ENCODE measurements at regions not wholly inside any gene's neighbourhood (a gene's known extent, or its start where the extent isn't known, plus 50 kb on each side); places are given as distances from the start of the nearest gene placed in this dataset.
A peak's percentile ranks its signal among the peaks of the same experiment; 100 is the strongest.

GRCh38 chr12:98402671-98403070 lies 112.7 kb upstream of the TMPO start:
- TF ChIP-seq EZH2phosphoT487 (IDR thresholded peaks at IDR 0.05) (no peak), CTCF (IDR thresholded peaks at IDR 0.05) (no peak), EZH2 (IDR thresholded peaks at IDR 0.05) (no peak)
- Histone ChIP-seq H3K27ac (no peak overlapping the region), H2AFZ (replicated peaks) (no peak overlapping the region), H3K4me2 (no peak overlapping the region), H3K9me3 (ENCODE audit: low read depth) (no peaks in the 10 kb centered on the region), H3K4me1 (peaks cover 14% of the 10 kb centered on the region), H3K79me2 (ENCODE audit: low read depth) (no peaks in the 10 kb centered on the region), H3F3A (ENCODE audit: low read depth) (no peaks in the 10 kb centered on the region), H3K36me3 (no peaks in the 10 kb centered on the region), H3K9ac (no peak overlapping the region), H3K4me3 (no peak overlapping the region), H3K27me3 (no peaks in the 10 kb centered on the region), H4K20me1 (ENCODE audit: low read depth) (no peaks in the 10 kb centered on the region)
- Mint-ChIP-seq H3K27ac (peak overlapping the region; percentile 36), H3K4me3 (no peak overlapping the region), H3K9me3 (peaks cover 8% of the 10 kb centered on the region), H3K27me3 (ENCODE audit: insufficient read depth, low read depth) (peaks cover 9% of the 10 kb centered on the region), H3K36me3 (no peaks in the 10 kb centered on the region), H3K4me1 (peaks cover 63% of the 10 kb centered on the region)
- no peak for DNase-seq (ENCODE audit: low spot score)

GRCh38 chr12:98403385-98403784 lies 112.0 kb upstream of the TMPO start:
- no peaks in the 10 kb centered on the region for H3K27me3 ChIP-seq
- no peak for TF ChIP-seq EZH2 (IDR thresholded peaks at IDR 0.05)
- Mint-ChIP-seq H3K4me3 (no peak overlapping the region), H3K9me3 (peaks cover 8% of the 10 kb centered on the region), H3K27ac (no peak overlapping the region), H3K36me3 (no peaks in the 10 kb centered on the region), H3K27me3 (ENCODE audit: insufficient read depth, low read depth) (peaks cover 9% of the 10 kb centered on the region), H3K4me1 (peaks cover 59% of the 10 kb centered on the region)
- H3K4me2 ChIP-seq: no peak overlapping the region
- no peak overlapping the region for H3K4me3 ChIP-seq
- no peaks in the 10 kb centered on the region for H3F3A ChIP-seq (ENCODE audit: low read depth)
- H3K36me3 ChIP-seq: no peaks in the 10 kb centered on the region
- H3K9me3 ChIP-seq (ENCODE audit: low read depth): no peaks in the 10 kb centered on the region
- H3K79me2 ChIP-seq (ENCODE audit: low read depth): no peaks in the 10 kb centered on the region
- H3K4me1 ChIP-seq: peaks cover 14% of the 10 kb centered on the region
- no peak overlapping the region for H2AFZ ChIP-seq (replicated peaks)
- no peak for DNase-seq (ENCODE audit: low spot score)
- H4K20me1 ChIP-seq (ENCODE audit: low read depth): no peaks in the 10 kb centered on the region
- no peak overlapping the region for H3K27ac ChIP-seq
- no peak overlapping the region for H3K9ac ChIP-seq

- peak overlapping the region; percentile 25 for H3K27ac Mint-ChIP-seq
- H3K9me3 Mint-ChIP-seq: peaks cover 10% of the 10 kb centered on the region
- peaks cover 54% of the 10 kb centered on the region for H3K4me1 Mint-ChIP-seq
- peaks cover 9% of the 10 kb centered on the region for H3K27me3 Mint-ChIP-seq (ENCODE audit: insufficient read depth, low read depth)
- Histone ChIP-seq H2AFZ (replicated peaks) (no peak overlapping the region), H3K4me1 (peaks cover 14% of the 10 kb centered on the region), H3K79me2 (ENCODE audit: low read depth) (no peaks in the 10 kb centered on the region), H3K36me3 (no peaks in the 10 kb centered on the region), H3K9ac (no peak overlapping the region), H4K20me1 (ENCODE audit: low read depth) (no peaks in the 10 kb centered on the region), H3F3A (ENCODE audit: low read depth) (no peaks in the 10 kb centered on the region), H3K27me3 (no peaks in the 10 kb centered on the region), H3K27ac (no peak overlapping the region), H3K4me2 (no peak overlapping the region), H3K9me3 (ENCODE audit: low read depth) (no peaks in the 10 kb centered on the region), H3K4me3 (no peak overlapping the region)
- H3K4me3 Mint-ChIP-seq: no peak overlapping the region
- no peaks in the 10 kb centered on the region for H3K36me3 Mint-ChIP-seq
- DNase-seq (ENCODE audit: low spot score): no peak
- TF ChIP-seq EZH2 (IDR thresholded peaks at IDR 0.05) (no peak), CTCF (IDR thresholded peaks at IDR 0.05) (no peak), EZH2phosphoT487 (IDR thresholded peaks at IDR 0.05) (no peak)
These were observed 111.5 kb upstream of the TMPO start for GRCh38 chr12:98403936-98404335.

- Histone ChIP-seq H3K9me3 (ENCODE audit: low read depth) (no peaks in the 10 kb centered on the region), H4K20me1 (ENCODE audit: low read depth) (no peaks in the 10 kb centered on the region), H3K27me3 (no peaks in the 10 kb centered on the region), H3K4me2 (no peak overlapping the region), H3K79me2 (ENCODE audit: low read depth) (no peaks in the 10 kb centered on the region), H3K9ac (no peak overlapping the region), H3K36me3 (no peaks in the 10 kb centered on the region), H2AFZ (replicated peaks) (no peak overlapping the region), H3K4me3 (no peak overlapping the region), H3K27ac (no peak overlapping the region), H3F3A (ENCODE audit: low read depth) (no peaks in the 10 kb centered on the region), H3K4me1 (no peaks in the 10 kb centered on the region)
- peaks cover 9% of the 10 kb centered on the region for H3K27me3 Mint-ChIP-seq (ENCODE audit: insufficient read depth, low read depth)
- DNase-seq (ENCODE audit: low spot score): no peak
- H3K4me1 Mint-ChIP-seq: peaks cover 37% of the 10 kb centered on the region
- TF ChIP-seq EZH2 (IDR thresholded peaks at IDR 0.05) (no peak), CTCF (IDR thresholded peaks at IDR 0.05) (no peak), EZH2phosphoT487 (IDR thresholded peaks at IDR 0.05) (no peak)
- H3K9me3 Mint-ChIP-seq: peaks cover 17% of the 10 kb centered on the region
- H3K36me3 Mint-ChIP-seq: no peaks in the 10 kb centered on the region
- no peak overlapping the region for H3K27ac Mint-ChIP-seq
- H3K4me3 Mint-ChIP-seq: no peak overlapping the region
These were observed 109.5 kb upstream of the TMPO start for GRCh38 chr12:98405805-98406366.
